Spleen (tissue), 11 donors: ENCODE measurements at regions not wholly inside any gene's neighbourhood (a gene's known extent, or its start where the extent isn't known, plus 50 kb on each side); places are given as distances from the start of the nearest gene placed in this dataset.

ENCODE experiments used
- DNase-seq: peaks from one replicate; pipeline ENCODE4 v3.0.0-alpha.2; 2020
- H3K27ac ChIP-seq, 8 donors: fragments of 200-600 bp; sonication (generic) in 7 of 8; 1 replicate in 4 of 8; 2 replicates in 4 of 8; pipeline versions ENCODE4 v1.5.0 to v1.8.0; 2016 to 2021; ENCODE audit warnings: inconsistent platforms in 4 of 8, mild to moderate bottlenecking in 4 of 8, moderate library complexity in 1 of 8
- H3K27me3 ChIP-seq, 7 donors: fragments of 200-600 bp; sonication (generic) in 6 of 7; replicated peaks in 1 of 7; 1 replicate in 4 of 7; 2 replicates in 3 of 7; pipeline versions ENCODE4 v1.5.0 to v1.8.0; 2016 to 2021; ENCODE audit warnings: inconsistent platforms in 3 of 7, mild to moderate bottlenecking in 1 of 7
- H3K36me3 ChIP-seq, 6 donors: fragments of 200-600 bp; sonication (generic) in 5 of 6; 1 replicate in 4 of 6; 2 replicates in 2 of 6; pipeline versions ENCODE4 v1.5.0 to v1.8.0; 2016 to 2021; ENCODE audit warnings: inconsistent platforms in 2 of 6
- H3K4me1 ChIP-seq, 6 donors: fragments of 200-600 bp; sonication (generic) in 5 of 6; 1 replicate in 3 of 6; 2 replicates in 3 of 6; pipeline versions ENCODE4 v1.5.0 to v1.8.0; 2016 to 2021; ENCODE audit warnings: inconsistent platforms in 3 of 6
- H3K4me3 ChIP-seq, 8 donors: fragments of 200-600 bp; sonication (generic) in 7 of 8; 1 replicate in 4 of 8; 2 replicates in 4 of 8; pipeline versions ENCODE4 v1.5.0 to v1.8.0; 2016 to 2021; ENCODE audit warnings: inconsistent platforms in 4 of 8, mild to moderate bottlenecking in 4 of 8, moderate library complexity in 2 of 8
- H3K9me3 ChIP-seq, 8 donors: fragments of 200-600 bp; sonication (generic) in 7 of 8; 1 replicate in 4 of 8; 2 replicates in 4 of 8; pipeline versions ENCODE4 v1.5.0 to v1.8.0; 2016 to 2021; ENCODE audit warnings: inconsistent platforms in 4 of 8
- CTCF ChIP-seq, 11 experiments: fragments of 200-600 bp in 7 of 11; fragments of 450-650 bp in 4 of 11; sonication (generic) in 4 of 11; IDR thresholded peaks in 8 of 11; conservative IDR thresholded peaks in 3 of 11; 1 replicate in 7 of 11; 2 replicates in 4 of 11; pipeline versions ENCODE4 v1.4.0 to v1.8.0; 2016 to 2021; ENCODE audit warnings: antibody characterized with exemption in 11 of 11, inconsistent platforms in 4 of 11, mild to moderate bottlenecking in 1 of 11
- POLR2A ChIP-seq, 3 donors: fragments of 450-650 bp; IDR thresholded peaks; one replicate each; pipeline ENCODE4 v1.5.1; 2017; ENCODE audit warnings: antibody characterized with exemption in 3 of 3, mild to moderate bottlenecking in 1 of 3
- POLR2AphosphoS5 ChIP-seq, 3 donors: sonication (generic); formaldehyde crosslinking; IDR thresholded peaks; one replicate each; pipeline ENCODE4 v1.5.1; 2017; ENCODE audit warnings: antibody characterized with exemption in 3 of 3
- WGBS, 5 donors: extraction: QIAGEN DNeasy Blood & Tissue Kit in 3 of 5; methylation state at CpG; one replicate each; pipeline versions ENCODE4 v1.1.5 to v1.1.7; 2013 to 2018; 5-methylcytosine and 5-hydroxymethylcytosine counted together
- intact Hi-C: fragments of 100-400 bp; cut with DNase I; formaldehyde crosslinking; loops from one replicate; pipeline ENCODE4 v1.15.0; 2023; ENCODE audit warnings: low total_unique reads
- donor health status: healthy with polysubstance abuse.
- donor health status: DM: no; HTN: no; CAD: no; lungs with moderate emphysema.
- donor health status: DM: no; HTN: no; CAD: no.
- donor health status: Bipolar disorder and iron deficiency.
- donor health status: healthy.
- donor health status: DM: no; HTN: no; CAD: no.
- donor health status: DM: yes; HTN: yes; CAD: no.

GRCh38 chr9:81489046-81489445, 200.3 kb downstream of the TLE1 start:
- Histone ChIP-seq H3K9me3 (no peaks in the 10 kb centered on the region), H3K27me3 (no peaks in the 10 kb centered on the region), H3K4me3 (no peak overlapping the region), H3K27ac (no peak overlapping the region), H3K36me3 (no peaks in the 10 kb centered on the region), H3K4me1 (no peaks in the 10 kb centered on the region)
- WGBS, 5 donors = 33 to 50% (median 37%) methylated on average over 1 of the region's 1 CpG
- TF ChIP-seq CTCF (IDR thresholded peaks at IDR 0.05 in 8 of 11, conservative IDR thresholded peaks at IDR 0.05 in 3 of 11) = no peak
- no peak for TF ChIP-seq POLR2A (IDR thresholded peaks at IDR 0.05)
- TF ChIP-seq POLR2AphosphoS5 (IDR thresholded peaks at IDR 0.05) = no peak
- no peak for DNase-seq
- intact Hi-C loops = no loop called here

DNA sequence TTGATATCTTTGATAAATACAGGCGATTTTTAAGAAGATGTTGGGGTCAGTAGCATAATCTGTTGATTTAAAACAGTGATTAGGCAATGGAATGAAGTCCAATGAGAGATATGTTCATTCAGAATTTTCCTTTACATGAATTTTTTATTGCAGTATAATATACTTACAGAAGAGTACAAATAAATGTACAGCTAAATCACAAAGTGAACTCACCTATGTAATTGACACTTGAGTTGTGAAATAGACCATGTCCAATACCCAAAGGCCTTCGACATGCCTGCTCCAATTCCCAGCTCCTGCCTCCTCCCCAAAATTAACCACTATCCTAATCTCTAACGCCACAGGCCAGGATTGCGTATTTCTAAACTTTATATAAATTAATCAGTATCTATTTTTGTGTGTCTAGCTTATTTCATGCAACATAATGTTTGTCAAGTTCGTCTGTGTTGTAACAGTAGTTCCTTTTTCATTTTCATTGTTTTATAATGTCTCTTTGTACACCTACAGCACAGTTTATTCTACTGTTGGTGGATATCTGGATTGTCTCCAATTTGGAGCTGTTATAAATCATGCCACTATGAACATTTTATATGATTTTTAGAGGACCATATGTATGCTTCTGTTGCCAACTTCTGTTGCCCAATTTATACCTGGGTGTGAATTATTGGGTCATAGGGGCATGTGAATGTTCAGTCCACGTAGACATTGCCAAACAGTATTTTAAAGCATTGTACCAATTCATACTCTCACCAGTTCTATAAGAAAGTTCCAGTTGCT, 208.3 kb downstream of the TLE1 start:
- WGBS, 5 donors = 67 to 86% (median 70%) methylated on average over 6 of the region's 6 CpGs
- TF ChIP-seq POLR2AphosphoS5 (IDR thresholded peaks at IDR 0.05) (no peak), CTCF (IDR thresholded peaks at IDR 0.05 in 8 of 11, conservative IDR thresholded peaks at IDR 0.05 in 3 of 11) (no peak), POLR2A (IDR thresholded peaks at IDR 0.05) (no peak)
- H3K27ac ChIP-seq = no peak overlapping the region

DNA sequence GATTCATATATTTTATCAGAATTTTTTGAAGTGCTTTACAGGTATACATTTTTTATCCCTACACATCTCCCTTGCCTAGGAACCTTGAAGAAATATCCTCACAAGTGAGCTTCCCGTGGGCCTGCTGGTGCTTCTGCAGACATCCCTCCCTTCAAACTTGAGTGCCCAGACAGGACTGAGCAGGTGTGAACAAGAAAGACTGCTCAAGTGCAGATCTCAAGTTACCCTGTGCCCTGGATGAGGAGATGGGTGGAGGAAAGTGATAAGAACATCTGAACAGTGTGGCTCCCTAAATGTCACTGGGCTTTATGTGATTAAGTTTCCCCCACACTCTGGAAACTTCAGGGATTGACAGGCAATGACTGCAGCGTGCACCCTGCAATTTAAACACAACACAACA, 209.8 kb downstream of the TLE1 start:
- DNase-seq = no peak
- H3K4me1 ChIP-seq = no peaks in the 10 kb centered on the region
- 66 to 89% (median 77%) methylated on average over 2 of the region's 2 CpGs for WGBS, 5 donors

More for the DNA sequence above, 208.3 kb downstream of the TLE1 start:
- Histone ChIP-seq H3K4me3 (no peak overlapping the region), H3K4me1 (no peaks in the 10 kb centered on the region), H3K9me3 (peaks cover 0 to 11% (median 4%) of the 10 kb centered on the region in 8 donors), H3K36me3 (no peaks in the 10 kb centered on the region), H3K27me3 (no peaks in the 10 kb centered on the region)
- DNase-seq = no peak
- intact Hi-C loops = no loop called here

More for the DNA sequence above, 209.8 kb downstream of the TLE1 start:
- Histone ChIP-seq H3K36me3 (no peaks in the 10 kb centered on the region), H3K27me3 (no peaks in the 10 kb centered on the region), H3K9me3 (peaks cover 0 to 11% (median 4%) of the 10 kb centered on the region in 8 donors), H3K27ac (no peak overlapping the region), H3K4me3 (no peak overlapping the region)
- no peak for TF ChIP-seq POLR2A (IDR thresholded peaks at IDR 0.05)
- no peak for TF ChIP-seq POLR2AphosphoS5 (IDR thresholded peaks at IDR 0.05)
- TF ChIP-seq CTCF (IDR thresholded peaks at IDR 0.05 in 8 of 11, conservative IDR thresholded peaks at IDR 0.05 in 3 of 11) = no peak
- intact Hi-C loops = no loop called here
